GM21423 (cell line): ENCODE measurements at regions not wholly inside any gene's neighbourhood (a gene's known extent, or its start where the extent isn't known, plus 50 kb on each side); places are given as distances from the start of the nearest gene placed in this dataset.
"Not testable (repeated sequence)": the region's sequence is repeated elsewhere in the genome, so short reads cannot be mapped to it uniquely, and the experiment has no call there.

Source experiments
- ATAC-seq: cut with Tn5 transposase; IDR thresholded peaks from one replicate; pipeline ENCODE4 v1.9.1; 2021; ENCODE audit warnings: mild to moderate bottlenecking, moderate library complexity; ENCODE audit not compliant: unreplicated experiment

- not testable (repeated sequence) for ATAC-seq
These were observed 871.4 kb upstream of the DEFB115 start for GRCh38 chr20:30386099-30386498.

- ATAC-seq: not testable (repeated sequence)
These were observed 869.6 kb upstream of the DEFB115 start for GRCh38 chr20:30387823-30388222.

GRCh38 chr20:30393523-30393922, 863.9 kb upstream of the DEFB115 start:
- not testable (repeated sequence) for ATAC-seq

GRCh38 chr20:30397111-30397510, 860.4 kb upstream of the DEFB115 start:
- ATAC-seq: not testable (repeated sequence)

- ATAC-seq: not testable (repeated sequence)
These were observed 852.4 kb upstream of the DEFB115 start for GRCh38 chr20:30405061-30405460.

- not testable (repeated sequence) for ATAC-seq
These were observed 851.9 kb upstream of the DEFB115 start for GRCh38 chr20:30405585-30405984.

GRCh38 chr20:30406370-30406769, 851.1 kb upstream of the DEFB115 start:
- ATAC-seq: not testable (repeated sequence)

- no peak for ATAC-seq
These were observed 844.5 kb upstream of the DEFB115 start for GRCh38 chr20:30412972-30413371.

- ATAC-seq: not testable (repeated sequence)
These were observed 840.1 kb upstream of the DEFB115 start for GRCh38 chr20:30417387-30417786.

- not testable (repeated sequence) for ATAC-seq
These were observed 839.1 kb upstream of the DEFB115 start for GRCh38 chr20:30418378-30418777.

GRCh38 chr20:30419466-30419865, 838.0 kb upstream of the DEFB115 start:
- ATAC-seq: no peak

- ATAC-seq: not testable (repeated sequence)
These were observed 837.5 kb upstream of the DEFB115 start for GRCh38 chr20:30419871-30420420.
